Omental fat pad (tissue), 3 donors: ENCODE measurements at regions not wholly inside any gene's neighbourhood (a gene's known extent, or its start where the extent isn't known, plus 50 kb on each side); places are given as distances from the start of the nearest gene placed in this dataset.

Experiments
- ATAC-seq: fragments of 150-250 bp; one replicate; pipeline ENCODE4 v1.9.1; 2016; ENCODE audit warnings: mild to moderate bottlenecking, moderate library complexity; ENCODE audit not compliant: low FRiP score
- DNase-seq: peaks from one replicate; pipeline ENCODE4 v3.0.0-alpha.2; 2019; ENCODE audit warnings: low spot score
- TF ChIP-seq, protein P1 (sequence below), 3 donors: fragments of 450-650 bp; IDR thresholded peaks; one replicate each; pipeline ENCODE4 v1.5.1; 2016 to 2017; ENCODE audit warnings: antibody characterized with exemption in 3 of 3, mild to moderate bottlenecking in 3 of 3, moderate library complexity in 2 of 3

DNA sequence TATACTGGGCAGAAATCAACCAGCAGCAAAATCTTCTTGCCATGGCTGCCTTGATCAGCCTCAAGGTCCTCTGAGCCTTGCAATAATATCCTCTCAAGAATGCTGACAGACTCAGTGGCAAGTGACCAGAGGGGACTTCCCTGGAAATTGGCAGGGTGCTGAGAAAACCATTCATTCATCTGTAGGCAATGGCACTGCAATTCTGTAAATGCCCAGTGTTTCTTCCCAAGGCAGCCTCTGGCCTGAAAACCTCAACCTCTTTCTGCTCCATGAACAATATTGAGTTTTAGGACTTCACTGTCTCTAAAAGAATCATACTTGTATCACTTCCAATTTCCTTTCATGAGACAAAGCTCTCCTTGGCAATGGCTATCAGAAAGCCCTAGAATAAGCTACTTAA, 754.3 kb upstream of the TENM3 start:
- ATAC-seq, result no peak
- no peak for DNase-seq

DNA sequence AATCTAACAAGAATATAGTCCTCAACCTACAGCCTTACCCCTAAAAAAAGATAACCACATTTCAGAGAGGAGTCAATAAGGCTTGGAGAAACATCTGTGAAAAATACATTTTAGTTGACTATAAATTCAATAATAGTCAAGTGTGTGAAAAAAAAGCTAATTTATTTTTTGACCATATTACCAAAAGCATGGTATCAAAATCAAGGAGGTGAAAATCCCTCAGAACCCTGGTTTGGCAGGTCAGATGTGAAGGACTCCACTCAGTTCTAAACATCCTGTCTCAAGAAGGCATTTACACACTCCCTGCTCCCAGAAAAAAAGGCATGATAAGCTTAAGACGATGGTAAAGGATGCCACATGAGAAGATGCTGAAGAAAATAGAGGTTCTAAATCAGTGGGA, 745.1 kb upstream of the TENM3 start:
- no peak for ATAC-seq
- DNase-seq, result no peak
- TF ChIP-seq, protein P1, sequence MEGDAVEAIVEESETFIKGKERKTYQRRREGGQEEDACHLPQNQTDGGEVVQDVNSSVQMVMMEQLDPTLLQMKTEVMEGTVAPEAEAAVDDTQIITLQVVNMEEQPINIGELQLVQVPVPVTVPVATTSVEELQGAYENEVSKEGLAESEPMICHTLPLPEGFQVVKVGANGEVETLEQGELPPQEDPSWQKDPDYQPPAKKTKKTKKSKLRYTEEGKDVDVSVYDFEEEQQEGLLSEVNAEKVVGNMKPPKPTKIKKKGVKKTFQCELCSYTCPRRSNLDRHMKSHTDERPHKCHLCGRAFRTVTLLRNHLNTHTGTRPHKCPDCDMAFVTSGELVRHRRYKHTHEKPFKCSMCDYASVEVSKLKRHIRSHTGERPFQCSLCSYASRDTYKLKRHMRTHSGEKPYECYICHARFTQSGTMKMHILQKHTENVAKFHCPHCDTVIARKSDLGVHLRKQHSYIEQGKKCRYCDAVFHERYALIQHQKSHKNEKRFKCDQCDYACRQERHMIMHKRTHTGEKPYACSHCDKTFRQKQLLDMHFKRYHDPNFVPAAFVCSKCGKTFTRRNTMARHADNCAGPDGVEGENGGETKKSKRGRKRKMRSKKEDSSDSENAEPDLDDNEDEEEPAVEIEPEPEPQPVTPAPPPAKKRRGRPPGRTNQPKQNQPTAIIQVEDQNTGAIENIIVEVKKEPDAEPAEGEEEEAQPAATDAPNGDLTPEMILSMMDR (IDR thresholded peaks at IDR 0.05), result no peak

More for the DNA sequence above, 754.3 kb upstream of the TENM3 start:
- TF ChIP-seq, protein P1 (IDR thresholded peaks at IDR 0.05), result no peak

DNA sequence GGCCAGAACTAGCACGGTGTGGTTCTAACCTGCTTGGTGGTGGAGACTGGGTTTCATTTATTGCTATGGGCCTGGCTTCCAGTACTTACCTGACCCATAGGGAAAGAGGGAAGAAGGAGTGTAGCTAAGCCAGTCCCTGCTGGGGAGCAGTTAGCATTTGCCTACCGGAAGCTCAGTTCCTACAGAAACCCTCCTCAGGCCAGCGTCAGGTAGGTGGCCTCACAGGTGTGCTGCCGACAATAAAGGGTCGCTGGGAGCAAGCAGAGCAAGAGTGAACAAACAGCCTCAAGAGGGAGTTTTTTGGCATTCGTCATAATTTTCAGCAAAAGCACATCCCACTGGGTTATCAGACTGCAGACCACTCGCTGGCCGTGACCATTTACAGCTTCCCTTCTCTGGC, 740.6 kb upstream of the TENM3 start:
- ATAC-seq (no peak), DNase-seq (no peak)
- TF ChIP-seq, protein P1 (IDR thresholded peaks at IDR 0.05), result no peak

DNA sequence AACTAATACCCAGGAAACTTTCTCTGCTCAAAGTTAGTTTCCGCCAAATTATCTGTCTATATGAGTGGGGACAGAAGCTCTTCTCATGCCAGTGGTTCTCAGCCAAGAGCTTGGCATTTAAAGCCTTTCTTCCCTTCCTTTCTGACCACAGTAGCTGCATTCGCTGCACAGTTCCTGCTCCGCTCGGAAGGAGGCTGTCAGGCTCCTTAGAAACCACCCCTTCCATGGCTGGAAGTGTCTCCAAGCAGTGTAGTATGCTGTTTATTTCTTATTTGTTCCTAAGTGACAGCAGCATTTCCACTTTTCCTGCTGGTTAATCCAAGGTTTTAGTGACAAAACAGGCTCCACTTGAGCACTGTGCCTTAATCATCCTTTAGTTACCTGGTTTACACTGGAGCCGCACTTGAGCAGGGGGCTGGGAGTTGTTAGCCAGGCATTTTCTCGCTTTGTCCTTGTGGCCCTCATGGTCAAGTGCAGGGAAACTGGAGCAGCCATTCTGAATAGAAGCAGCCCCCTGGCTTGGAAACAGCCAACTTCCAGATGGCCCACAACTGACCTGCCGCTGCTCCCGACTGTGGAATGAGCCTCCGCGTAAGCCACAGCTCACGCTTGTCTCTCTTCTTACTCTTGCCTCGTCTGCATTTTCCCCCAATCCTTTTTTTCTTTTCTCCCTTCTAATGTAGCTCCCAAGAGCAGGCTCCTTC, 739.4 kb upstream of the TENM3 start:
- ATAC-seq (no peak), DNase-seq (no peak)
- TF ChIP-seq, protein P1 (IDR thresholded peaks at IDR 0.05), result no peak

DNA sequence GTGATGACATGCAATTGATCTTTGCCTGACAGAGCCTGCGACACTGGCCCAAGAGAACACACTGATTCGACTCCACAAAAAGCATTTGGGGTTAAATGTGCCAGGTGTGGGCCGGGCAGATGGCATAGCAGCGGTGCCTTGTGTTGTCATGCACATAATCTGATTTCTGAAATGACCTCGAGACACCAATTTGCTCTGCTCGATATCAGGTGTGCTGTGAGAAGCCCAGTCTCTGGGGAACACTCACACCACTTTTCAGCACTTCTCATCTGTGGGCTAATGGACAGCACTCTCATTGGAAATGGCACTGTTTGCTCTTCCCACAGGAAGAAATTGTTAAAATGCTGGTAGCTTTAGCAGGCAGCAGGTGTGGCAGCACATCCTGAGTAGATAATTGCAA, 738.3 kb upstream of the TENM3 start:
- TF ChIP-seq, protein P1 (IDR thresholded peaks at IDR 0.05), result no peak
- ATAC-seq (no peak), DNase-seq (no peak)

DNA sequence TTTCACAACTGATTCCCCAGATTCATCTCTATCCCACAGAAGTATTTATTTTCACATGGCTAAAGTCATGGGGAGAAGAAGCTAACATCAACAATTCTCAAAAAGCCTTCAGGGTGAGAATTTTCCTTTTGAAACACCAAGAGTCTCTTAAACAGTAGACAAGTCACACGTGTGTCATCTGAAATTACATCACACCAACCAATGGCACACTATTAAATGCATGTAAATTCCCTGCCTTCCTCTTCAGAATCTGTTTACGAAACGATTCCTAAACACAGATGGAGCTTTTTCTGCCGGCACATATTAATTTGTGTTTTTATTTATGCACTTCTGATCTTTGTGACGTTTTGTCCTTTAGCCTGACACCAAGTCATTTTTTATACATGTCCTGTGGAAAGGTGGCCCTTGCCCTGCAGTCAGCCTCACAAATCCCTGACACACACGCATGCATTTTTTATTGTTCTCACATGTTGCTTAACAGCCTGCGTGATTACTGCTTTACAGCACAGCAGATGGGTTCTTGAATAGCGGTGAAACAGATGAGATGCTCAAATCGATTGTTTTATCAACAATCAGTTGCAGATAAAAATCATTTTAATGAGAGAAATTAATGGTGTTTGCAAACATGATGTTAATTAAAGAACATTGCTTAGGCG, 735.9 kb upstream of the TENM3 start:
- ATAC-seq (no peak), DNase-seq (no peak)
- TF ChIP-seq, protein P1 (IDR thresholded peaks at IDR 0.05), result no peak

DNA sequence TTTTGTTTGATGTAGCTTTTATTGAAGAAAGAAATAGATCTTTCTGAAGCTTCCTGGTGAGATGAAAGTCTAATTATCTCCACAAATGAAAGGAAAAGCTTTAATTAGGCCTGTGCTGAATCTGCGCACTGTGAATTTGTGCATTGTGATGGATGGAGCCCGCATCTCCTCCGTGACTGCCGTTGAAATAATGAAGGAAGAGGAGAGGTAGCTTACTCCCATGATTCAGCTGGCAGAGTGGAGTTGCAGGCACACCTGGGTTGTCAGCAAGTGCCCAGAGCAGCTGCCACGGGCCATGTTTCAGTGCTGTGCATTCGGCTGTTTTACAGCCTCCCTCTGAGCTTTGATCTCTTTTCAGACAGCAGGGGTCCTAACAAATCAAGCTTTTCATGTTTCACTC, 735.3 kb upstream of the TENM3 start:
- ATAC-seq (no peak), DNase-seq (no peak)
- TF ChIP-seq, protein P1 (IDR thresholded peaks at IDR 0.05), result no peak
